HEK293 (cell line): ENCODE measurements at regions not wholly inside any gene's neighbourhood (a gene's known extent, or its start where the extent isn't known, plus 50 kb on each side); places are given as distances from the start of the nearest gene placed in this dataset.

Experiments
- CTCF ChIA-PET: fragments of 350-600 bp; formaldehyde crosslinking; extraction: SDS; loops from one replicate; lab custom pipeline; 2021; ENCODE audit warnings: antibody characterized with exemption; lab: Yijun Ruan, JAX
- POLR2A ChIA-PET: fragments of 300-600 bp; formaldehyde crosslinking; extraction: SDS; loops from one replicate; lab custom pipeline; 2020; ENCODE audit warnings: antibody characterized with exemption, inconsistent platforms; lab: Yijun Ruan, JAX
- H3K27ac ChIP-seq: fragments of 200-500 bp; sonication (Bioruptor generic); 2 replicates; pipeline ENCODE4 v1.5.1; 2014; ENCODE audit warnings: low read depth, low read length, control low read depth, inconsistent platforms; ENCODE audit errors: extremely low read depth
- H3K36me3 ChIP-seq, 2 experiments: fragments of 200-500 bp in 1 of 2; sonication (Bioruptor generic) in 1 of 2; 1 replicate in 1 of 2; 2 replicates in 1 of 2; pipeline ENCODE4 v1.5.1; 2014 to 2017; ENCODE audit warnings: inconsistent platforms in 2 of 2, low read length in 2 of 2; ENCODE audit not compliant: control insufficient read depth in 2 of 2, insufficient read depth in 1 of 2
- H3K4me1 ChIP-seq: fragments of 200-500 bp; sonication (Bioruptor generic); 2 replicates; pipeline ENCODE4 v1.5.1; 2014; ENCODE audit warnings: mild to moderate bottlenecking, low read length, inconsistent platforms; ENCODE audit not compliant: control insufficient read depth, insufficient read depth
- H3K4me3 ChIP-seq: 2 replicates; pipeline ENCODE4 v1.5.1; 2011; ENCODE audit warnings: low read depth, mild to moderate bottlenecking, control low read depth, low read length, moderate library complexity
- H3K9me3 ChIP-seq: fragments of 200-500 bp; sonication (Bioruptor generic); 2 replicates; pipeline ENCODE4 v1.5.1; 2014; ENCODE audit warnings: low read depth, low read length, inconsistent platforms; ENCODE audit not compliant: control insufficient read depth, insufficient read depth
- BCL6B ChIP-seq: fragments of 450-650 bp; formaldehyde crosslinking; IDR thresholded peaks from 2 replicates; pipeline ENCODE4 v1.5.1; 2017; ENCODE audit warnings: missing biosample characterization, missing genetic modification characterization
- KLF10 ChIP-seq: fragments of 450-650 bp; IDR thresholded peaks from 2 replicates; pipeline ENCODE4 v1.5.1; 2018; ENCODE audit warnings: missing biosample characterization, mild to moderate bottlenecking, missing genetic modification characterization
- KLF9 ChIP-seq: fragments of 450-650 bp; formaldehyde crosslinking; IDR thresholded peaks from 2 replicates; pipeline ENCODE4 v1.5.1; 2016; ENCODE audit warnings: missing biosample characterization, missing genetic modification characterization, low read depth
- PRDM1 ChIP-seq: fragments of 450-650 bp; formaldehyde crosslinking; IDR thresholded peaks from 2 replicates; pipeline ENCODE4; 2016; ENCODE audit warnings: missing biosample characterization, missing genetic modification characterization
- REST ChIP-seq: fragments of 450-650 bp; formaldehyde crosslinking; IDR thresholded peaks from 2 replicates; pipeline ENCODE4 v1.5.1; 2016; ENCODE audit warnings: missing biosample characterization, missing genetic modification characterization
- ZBTB20 ChIP-seq: fragments of 450-650 bp; formaldehyde crosslinking; IDR thresholded peaks from 2 replicates; pipeline ENCODE4 v1.5.1; 2016; ENCODE audit warnings: missing biosample characterization, missing genetic modification characterization
- ZBTB49 ChIP-seq: fragments of 450-650 bp; formaldehyde crosslinking; IDR thresholded peaks from 2 replicates; pipeline ENCODE4 v1.5.1; 2016; ENCODE audit warnings: missing biosample characterization, missing genetic modification characterization, low read depth
- ZFP37 ChIP-seq: fragments of 450-650 bp; formaldehyde crosslinking; IDR thresholded peaks from 2 replicates; pipeline ENCODE4 v1.5.1; 2016; ENCODE audit warnings: missing biosample characterization, missing genetic modification characterization
- ZNF16 ChIP-seq: fragments of 450-650 bp; formaldehyde crosslinking; IDR thresholded peaks from 2 replicates; pipeline ENCODE4 v1.5.1; 2016; ENCODE audit warnings: low read depth, missing biosample characterization, missing genetic modification characterization
- ZNF26 ChIP-seq: fragments of 450-650 bp; formaldehyde crosslinking; IDR thresholded peaks from 2 replicates; pipeline ENCODE4 v1.5.1; 2016; ENCODE audit warnings: missing biosample characterization, missing genetic modification characterization
- ZNF266 ChIP-seq: fragments of 450-650 bp; formaldehyde crosslinking; IDR thresholded peaks from 2 replicates; pipeline ENCODE4 v1.5.1; 2016; ENCODE audit warnings: missing biosample characterization, missing genetic modification characterization, low read depth
- ZNF354C ChIP-seq: fragments of 450-650 bp; formaldehyde crosslinking; IDR thresholded peaks from 2 replicates; pipeline ENCODE4 v1.5.1; 2016; ENCODE audit warnings: missing biosample characterization, missing genetic modification characterization, low read depth, borderline replicate concordance
- ZNF391 ChIP-seq: fragments of 450-650 bp; formaldehyde crosslinking; IDR thresholded peaks from 2 replicates; pipeline ENCODE4 v1.5.1; 2016; ENCODE audit warnings: low read depth, missing biosample characterization, missing genetic modification characterization, borderline replicate concordance
- ZNF433 ChIP-seq: fragments of 450-650 bp; formaldehyde crosslinking; IDR thresholded peaks from 2 replicates; pipeline ENCODE4 v1.5.1; 2016; ENCODE audit warnings: missing biosample characterization, missing genetic modification characterization, low read depth
- ZNF510 ChIP-seq: fragments of 450-650 bp; formaldehyde crosslinking; IDR thresholded peaks from 2 replicates; pipeline ENCODE4 v1.5.1; 2018; ENCODE audit warnings: mild to moderate bottlenecking, missing genetic modification characterization, missing biosample characterization; ENCODE audit not compliant: insufficient replicate concordance
- ZNF544 ChIP-seq: fragments of 450-650 bp; formaldehyde crosslinking; IDR thresholded peaks from 2 replicates; pipeline ENCODE4 v1.5.0; 2017; ENCODE audit warnings: missing biosample characterization, missing genetic modification characterization
- ZNF571 ChIP-seq: fragments of 450-650 bp; formaldehyde crosslinking; IDR thresholded peaks from 2 replicates; pipeline ENCODE4 v1.5.0; 2017; ENCODE audit warnings: missing biosample characterization, missing genetic modification characterization
- ZNF600 ChIP-seq: fragments of 450-650 bp; formaldehyde crosslinking; IDR thresholded peaks from 2 replicates; pipeline ENCODE4 v1.5.1; 2016; ENCODE audit warnings: missing biosample characterization, missing genetic modification characterization
- ZNF623 ChIP-seq: fragments of 450-650 bp; formaldehyde crosslinking; IDR thresholded peaks from 2 replicates; pipeline ENCODE4 v1.5.1; 2016; ENCODE audit warnings: missing biosample characterization, missing genetic modification characterization
- ZNF660 ChIP-seq: fragments of 450-650 bp; IDR thresholded peaks from 2 replicates; pipeline ENCODE4 v1.5.1; 2018; ENCODE audit warnings: missing biosample characterization, mild to moderate bottlenecking, missing genetic modification characterization
- ZNF692 ChIP-seq: fragments of 450-650 bp; formaldehyde crosslinking; IDR thresholded peaks from 2 replicates; pipeline ENCODE4 v1.5.1; 2016; ENCODE audit warnings: missing biosample characterization, missing genetic modification characterization
- ZNF704 ChIP-seq: fragments of 450-650 bp; formaldehyde crosslinking; IDR thresholded peaks from 2 replicates; pipeline ENCODE4 v1.5.1; 2016; ENCODE audit warnings: missing biosample characterization, missing genetic modification characterization
- ZNF785 ChIP-seq: fragments of 450-650 bp; formaldehyde crosslinking; IDR thresholded peaks from 2 replicates; pipeline ENCODE4 v1.5.1; 2016; ENCODE audit warnings: missing biosample characterization, missing genetic modification characterization
- ZSCAN16 ChIP-seq: fragments of 450-650 bp; formaldehyde crosslinking; IDR thresholded peaks from 2 replicates; pipeline ENCODE4 v1.5.1; 2016; ENCODE audit warnings: missing biosample characterization, missing genetic modification characterization
- ZSCAN23 ChIP-seq: fragments of 450-650 bp; formaldehyde crosslinking; IDR thresholded peaks from 2 replicates; pipeline ENCODE4 v1.5.1; 2016; ENCODE audit warnings: missing biosample characterization, missing genetic modification characterization

- Histone ChIP-seq H3K4me3 (no peak overlapping the region), H3K4me1 (no peaks in the 10 kb centered on the region), H3K27ac (no peak overlapping the region), H3K9me3 (no peaks in the 10 kb centered on the region), H3K36me3 (no peaks in the 10 kb centered on the region)
- ChIA-PET POLR2A (no interaction called here), CTCF (interaction anchor here (0.6 kb wide), 1 partner anchor 103 kb away, joined by 3 read pairs; no protein-coding TSS in a partner anchor)
- TF ChIP-seq ZNF571 (tag by site-specific recombination) (no peak), ZBTB20 (tag by site-specific recombination) (no peak), ZNF544 (tag by site-specific recombination) (no peak), ZNF266 (tag by site-specific recombination) (no peak), ZNF785 (no peak), PRDM1 (tag by site-specific recombination) (no peak), ZNF600 (tag by site-specific recombination) (no peak), ZSCAN16 (tag by site-specific recombination) (no peak), KLF10 (tag by site-specific recombination) (no peak), ZNF510 (tag by site-specific recombination) (no peak), ZNF433 (tag by site-specific recombination) (no peak), ZSCAN23 (tag by site-specific recombination) (no peak), ZFP37 (no peak), ZNF391 (tag by site-specific recombination) (no peak), ZNF692 (tag by site-specific recombination) (no peak), ZNF623 (tag by site-specific recombination) (no peak)
Measured at GRCh38 chr14:30331030-30331429, 227.9 kb upstream of the G2E3 start.

GRCh38 chr14:30332374-30332773 is 226.6 kb upstream of the G2E3 start:
- POLR2A ChIA-PET = no interaction called here
- H3K4me1 ChIP-seq = no peaks in the 10 kb centered on the region
- H3K4me3 ChIP-seq = no peak overlapping the region
- CTCF ChIA-PET = interaction anchor here (0.6 kb wide), 1 partner anchor 29 kb away, joined by 3 read pairs; no protein-coding TSS in a partner anchor
- H3K36me3 ChIP-seq = no peaks in the 10 kb centered on the region
- no peak for TF ChIP-seq KLF9 (tag by site-specific recombination)
- TF ChIP-seq ZNF660 (tag by site-specific recombination) = no peak
- TF ChIP-seq REST (tag by site-specific recombination) = no peak
- TF ChIP-seq ZBTB49 = no peak
- TF ChIP-seq ZNF16 (tag by site-specific recombination) = no peak
- TF ChIP-seq ZNF354C (tag by site-specific recombination) = no peak
- TF ChIP-seq BCL6B (tag by site-specific recombination) = no peak
- no peak for TF ChIP-seq ZNF26 (tag by site-specific recombination)
- no peak for TF ChIP-seq ZNF704 (tag by site-specific recombination)
- no peak for TF ChIP-seq ZNF510 (tag by site-specific recombination)
- TF ChIP-seq, all 188 proteins: peak for 0
- Histone ChIP-seq H3K27ac (no peak overlapping the region), H3K9me3 (no peaks in the 10 kb centered on the region)
